ENCODE measurements at regions not wholly inside any gene's neighbourhood (a gene's known extent, or its start where the extent isn't known, plus 50 kb on each side); places are given as distances from the start of the nearest gene placed in this dataset.

DNA sequence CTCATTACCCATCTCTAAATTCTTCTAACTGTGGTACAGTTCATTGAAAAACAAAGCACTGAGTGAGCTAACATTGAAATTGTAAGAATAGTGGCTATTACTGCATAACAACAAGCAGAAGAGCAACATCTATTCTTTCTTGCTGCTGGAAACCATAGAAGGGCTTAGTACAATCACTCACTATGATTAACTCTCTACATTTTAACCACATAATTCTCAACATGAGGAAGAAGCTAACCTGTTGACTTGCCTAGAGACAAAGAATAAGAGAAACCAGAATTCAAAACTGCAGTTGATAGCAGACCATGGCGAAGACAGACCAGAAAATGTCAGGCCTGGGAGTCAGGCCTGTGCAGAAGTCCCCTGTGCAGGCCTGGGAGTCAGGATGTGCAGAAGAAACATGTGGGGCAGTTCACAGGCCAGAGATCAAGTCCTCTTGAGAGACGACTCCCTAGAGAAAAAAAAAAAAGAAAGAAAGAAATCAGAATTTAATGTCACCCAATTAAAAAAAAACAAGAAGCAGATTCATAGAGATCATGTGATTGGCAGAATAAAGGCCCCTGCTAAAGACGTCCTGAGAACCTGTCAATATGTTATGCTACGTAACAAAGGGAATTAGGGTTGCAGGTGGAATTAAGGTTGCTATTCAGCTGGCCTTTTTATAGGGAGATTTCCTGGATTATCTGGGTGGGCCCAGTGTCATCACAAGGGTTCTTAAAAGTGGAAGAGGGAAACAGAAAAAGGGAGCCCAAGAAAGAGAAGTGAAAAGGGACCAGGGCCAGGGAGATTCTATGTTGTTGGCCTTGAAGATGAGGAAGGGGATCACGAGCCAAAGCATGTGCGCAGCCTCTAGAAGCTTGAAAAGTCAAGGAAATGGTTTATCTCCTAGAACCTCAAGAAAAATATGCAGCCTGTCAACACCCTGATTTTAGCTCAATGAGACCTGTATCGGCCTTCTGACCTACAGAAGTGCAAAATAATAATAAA is 94.9 kb downstream of the MRPL39 start:
- TF ChIP-seq, protein P1, sequence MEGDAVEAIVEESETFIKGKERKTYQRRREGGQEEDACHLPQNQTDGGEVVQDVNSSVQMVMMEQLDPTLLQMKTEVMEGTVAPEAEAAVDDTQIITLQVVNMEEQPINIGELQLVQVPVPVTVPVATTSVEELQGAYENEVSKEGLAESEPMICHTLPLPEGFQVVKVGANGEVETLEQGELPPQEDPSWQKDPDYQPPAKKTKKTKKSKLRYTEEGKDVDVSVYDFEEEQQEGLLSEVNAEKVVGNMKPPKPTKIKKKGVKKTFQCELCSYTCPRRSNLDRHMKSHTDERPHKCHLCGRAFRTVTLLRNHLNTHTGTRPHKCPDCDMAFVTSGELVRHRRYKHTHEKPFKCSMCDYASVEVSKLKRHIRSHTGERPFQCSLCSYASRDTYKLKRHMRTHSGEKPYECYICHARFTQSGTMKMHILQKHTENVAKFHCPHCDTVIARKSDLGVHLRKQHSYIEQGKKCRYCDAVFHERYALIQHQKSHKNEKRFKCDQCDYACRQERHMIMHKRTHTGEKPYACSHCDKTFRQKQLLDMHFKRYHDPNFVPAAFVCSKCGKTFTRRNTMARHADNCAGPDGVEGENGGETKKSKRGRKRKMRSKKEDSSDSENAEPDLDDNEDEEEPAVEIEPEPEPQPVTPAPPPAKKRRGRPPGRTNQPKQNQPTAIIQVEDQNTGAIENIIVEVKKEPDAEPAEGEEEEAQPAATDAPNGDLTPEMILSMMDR (IDR thresholded peaks at IDR 0.05; ENCODE audit: unreplicated experiment in 3 of 3) = no peak
- Mint-ChIP-seq H3K4me1 (peaks cover 6% of the 10 kb centered on the region), H3K27ac (no peak overlapping the region), H3K4me3 (no peak overlapping the region), H3K27me3 (ENCODE audit: low read depth) (peaks cover 4% of the 10 kb centered on the region), H3K9me3 (no peaks in the 10 kb centered on the region), H3K36me3 (ENCODE audit: low read depth) (no peaks in the 10 kb centered on the region)

- no peaks in the 10 kb centered on the region for H3K4me1 Mint-ChIP-seq
- H3K27ac Mint-ChIP-seq = no peak overlapping the region
- no peaks in the 10 kb centered on the region for H3K9me3 Mint-ChIP-seq
- TF ChIP-seq, protein P1 (IDR thresholded peaks at IDR 0.05; ENCODE audit: unreplicated experiment in 3 of 3) = no peak
- no peak overlapping the region for H3K4me3 Mint-ChIP-seq
- H3K36me3 Mint-ChIP-seq (ENCODE audit: low read depth) = no peaks in the 10 kb centered on the region
- H3K27me3 Mint-ChIP-seq (ENCODE audit: low read depth) = peaks cover 4% of the 10 kb centered on the region
These were observed 97.4 kb downstream of the MRPL39 start for GRCh38 chr21:25509862-25510261.

DNA sequence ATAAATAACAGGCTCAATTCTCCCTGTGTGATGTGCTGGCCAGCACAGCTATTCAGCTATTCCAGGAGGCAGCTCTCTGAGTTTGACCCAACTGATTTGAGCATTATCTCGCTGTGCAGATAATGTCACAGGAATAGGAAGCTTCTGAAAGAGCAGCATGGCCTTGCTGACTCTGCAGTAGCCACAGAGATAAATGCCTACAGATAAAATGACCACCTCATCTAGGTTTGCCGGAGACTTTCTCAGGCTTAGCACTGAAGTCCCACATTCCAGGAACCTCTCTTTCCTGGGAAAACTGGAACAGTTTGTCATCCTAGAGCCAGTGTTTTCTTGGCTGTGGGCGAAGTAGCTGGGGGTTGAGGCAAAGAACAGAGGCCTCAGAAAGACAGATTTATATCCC is 98.9 kb downstream of the MRPL39 start:
- TF ChIP-seq, protein P1 (IDR thresholded peaks at IDR 0.05; ENCODE audit: unreplicated experiment in 3 of 3) = no peak
- Mint-ChIP-seq H3K27me3 (ENCODE audit: low read depth) (peaks cover 4% of the 10 kb centered on the region), H3K9me3 (no peaks in the 10 kb centered on the region), H3K4me3 (no peak overlapping the region), H3K27ac (no peak overlapping the region), H3K36me3 (ENCODE audit: low read depth) (no peaks in the 10 kb centered on the region), H3K4me1 (no peaks in the 10 kb centered on the region)

GRCh38 chr21:25507522-25507921 is 99.8 kb downstream of the MRPL39 start:
- TF ChIP-seq, protein P1 (IDR thresholded peaks at IDR 0.05; ENCODE audit: unreplicated experiment in 3 of 3) = no peak
- H3K27ac Mint-ChIP-seq = no peak overlapping the region
- peaks cover 4% of the 10 kb centered on the region for H3K27me3 Mint-ChIP-seq (ENCODE audit: low read depth)
- H3K4me1 Mint-ChIP-seq = no peaks in the 10 kb centered on the region
- no peak overlapping the region for H3K4me3 Mint-ChIP-seq
- H3K9me3 Mint-ChIP-seq = no peaks in the 10 kb centered on the region
- no peaks in the 10 kb centered on the region for H3K36me3 Mint-ChIP-seq (ENCODE audit: low read depth)

DNA sequence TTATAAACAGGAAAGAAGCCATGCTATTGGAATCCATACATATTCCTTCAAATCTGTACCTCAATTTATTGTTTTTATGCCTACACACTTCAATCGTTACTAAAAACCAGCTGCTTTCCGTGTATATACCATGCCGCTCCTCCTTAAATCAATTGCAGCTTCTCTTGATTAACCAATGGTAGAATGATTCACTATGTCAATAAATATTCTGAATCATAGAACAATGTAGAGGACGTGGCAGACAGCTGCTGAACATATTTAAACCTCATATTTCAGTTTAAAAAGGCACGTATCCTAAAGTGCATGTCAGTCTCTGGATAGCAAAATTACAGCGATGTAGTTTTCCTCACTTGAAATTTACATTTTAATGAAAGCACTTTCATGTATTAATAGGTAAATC is 100.4 kb downstream of the MRPL39 start:
- no peak overlapping the region for H3K27ac Mint-ChIP-seq
- H3K4me3 Mint-ChIP-seq = no peak overlapping the region
- H3K36me3 Mint-ChIP-seq (ENCODE audit: low read depth) = no peaks in the 10 kb centered on the region
- TF ChIP-seq, protein P1 (IDR thresholded peaks at IDR 0.05; ENCODE audit: unreplicated experiment in 3 of 3) = no peak
- H3K9me3 Mint-ChIP-seq = no peaks in the 10 kb centered on the region
- H3K27me3 Mint-ChIP-seq (ENCODE audit: low read depth) = peaks cover under 1% of the 10 kb centered on the region
- no peaks in the 10 kb centered on the region for H3K4me1 Mint-ChIP-seq

GRCh38 chr21:25506261-25506660 is 101.0 kb downstream of the MRPL39 start:
- TF ChIP-seq, protein P1 (IDR thresholded peaks at IDR 0.05; ENCODE audit: unreplicated experiment in 3 of 3) = no peak
- H3K27me3 Mint-ChIP-seq (ENCODE audit: low read depth) = no peaks in the 10 kb centered on the region
- H3K4me3 Mint-ChIP-seq = no peak overlapping the region

More at GRCh38 chr21:25506261-25506660, 101.0 kb downstream of the MRPL39 start:
- H3K27ac Mint-ChIP-seq = no peak overlapping the region
- H3K4me1 Mint-ChIP-seq = no peaks in the 10 kb centered on the region
- no peaks in the 10 kb centered on the region for H3K9me3 Mint-ChIP-seq
- H3K36me3 Mint-ChIP-seq (ENCODE audit: low read depth) = no peaks in the 10 kb centered on the region

Measured in nephron (organoid).